Fibroblast of pulmonary artery (primary cell): ENCODE measurements at regions not wholly inside any gene's neighbourhood (a gene's known extent, or its start where the extent isn't known, plus 50 kb on each side); places are given as distances from the start of the nearest gene placed in this dataset.

Experiments used
- DNase-seq: peaks from one replicate; pipeline ENCODE4 v3.0.0-alpha.2; 2010; ENCODE audit warnings: low read depth
- H3K4me3 ChIP-seq: replicated peaks from 2 replicates; pipeline ENCODE4 v1.5.1; 2011; ENCODE audit warnings: low read depth, mild to moderate bottlenecking, control low read depth, low read length, moderate library complexity
- TF ChIP-seq, protein P1 (sequence below): IDR thresholded peaks from 2 replicates; pipeline ENCODE4 v1.5.1; 2011; ENCODE audit warnings: mild to moderate bottlenecking, control low read depth, low read length, inconsistent platforms; ENCODE audit errors: missing control alignments

DNA sequence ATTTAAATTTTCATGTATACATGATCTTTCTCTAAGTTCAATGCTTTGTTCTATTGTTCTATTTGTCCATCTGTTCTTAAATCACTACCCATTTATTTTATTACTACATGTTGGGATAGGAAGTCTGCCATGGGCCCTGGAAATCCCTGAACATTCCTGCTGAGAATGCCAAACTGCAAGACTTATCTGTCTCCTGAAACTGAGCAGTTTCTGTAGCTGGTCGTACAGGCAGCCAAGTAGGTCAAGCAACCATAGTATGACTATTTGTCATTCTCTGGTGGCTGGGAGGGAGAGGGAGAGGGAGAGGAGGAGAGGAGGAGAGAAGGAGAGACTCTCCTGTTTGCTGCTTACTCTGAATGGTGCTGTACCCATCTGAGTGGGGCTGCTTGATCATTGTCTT is 82.8 kb upstream of the SNX19 start:
- peak; percentile 65 for DNase-seq
- H3K4me3 ChIP-seq = no peak overlapping the region
- TF ChIP-seq, protein P1, sequence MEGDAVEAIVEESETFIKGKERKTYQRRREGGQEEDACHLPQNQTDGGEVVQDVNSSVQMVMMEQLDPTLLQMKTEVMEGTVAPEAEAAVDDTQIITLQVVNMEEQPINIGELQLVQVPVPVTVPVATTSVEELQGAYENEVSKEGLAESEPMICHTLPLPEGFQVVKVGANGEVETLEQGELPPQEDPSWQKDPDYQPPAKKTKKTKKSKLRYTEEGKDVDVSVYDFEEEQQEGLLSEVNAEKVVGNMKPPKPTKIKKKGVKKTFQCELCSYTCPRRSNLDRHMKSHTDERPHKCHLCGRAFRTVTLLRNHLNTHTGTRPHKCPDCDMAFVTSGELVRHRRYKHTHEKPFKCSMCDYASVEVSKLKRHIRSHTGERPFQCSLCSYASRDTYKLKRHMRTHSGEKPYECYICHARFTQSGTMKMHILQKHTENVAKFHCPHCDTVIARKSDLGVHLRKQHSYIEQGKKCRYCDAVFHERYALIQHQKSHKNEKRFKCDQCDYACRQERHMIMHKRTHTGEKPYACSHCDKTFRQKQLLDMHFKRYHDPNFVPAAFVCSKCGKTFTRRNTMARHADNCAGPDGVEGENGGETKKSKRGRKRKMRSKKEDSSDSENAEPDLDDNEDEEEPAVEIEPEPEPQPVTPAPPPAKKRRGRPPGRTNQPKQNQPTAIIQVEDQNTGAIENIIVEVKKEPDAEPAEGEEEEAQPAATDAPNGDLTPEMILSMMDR = no peak

DNA sequence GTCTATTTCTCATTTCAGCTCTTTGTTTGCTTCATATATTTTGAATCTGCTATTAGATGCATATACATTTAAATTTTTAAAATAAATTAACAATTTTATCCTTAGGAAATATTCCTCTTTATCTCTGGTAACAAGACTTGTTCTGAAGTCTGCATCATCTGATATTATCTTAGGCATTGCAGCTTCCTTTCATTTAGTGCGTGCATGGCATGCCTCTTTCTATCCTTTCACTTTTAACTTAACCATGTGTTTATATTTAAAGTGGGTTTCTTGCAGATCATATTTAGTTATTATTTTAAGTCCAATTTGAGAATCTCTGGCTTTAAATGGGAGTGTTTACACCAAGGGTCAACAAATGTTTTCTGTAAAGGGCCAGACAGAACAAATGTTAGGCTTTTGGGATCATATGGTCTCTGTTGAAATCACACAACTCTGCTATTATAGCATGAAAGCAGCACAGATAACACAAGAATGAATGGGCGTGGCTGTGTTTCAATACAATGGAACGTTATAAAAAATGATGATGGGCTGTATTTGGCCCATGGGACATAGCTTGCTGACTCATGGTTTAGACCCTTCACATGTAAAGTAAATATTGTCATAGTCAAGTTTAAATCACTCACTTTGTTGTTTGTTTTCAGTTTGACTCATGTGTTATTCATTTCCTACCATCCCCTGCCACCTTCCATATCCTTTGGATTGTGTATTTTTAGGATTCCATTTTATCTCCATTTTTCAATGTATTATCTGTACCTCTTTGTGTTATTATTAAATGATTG is 83.9 kb upstream of the SNX19 start:
- no peak overlapping the region for H3K4me3 ChIP-seq

DNA sequence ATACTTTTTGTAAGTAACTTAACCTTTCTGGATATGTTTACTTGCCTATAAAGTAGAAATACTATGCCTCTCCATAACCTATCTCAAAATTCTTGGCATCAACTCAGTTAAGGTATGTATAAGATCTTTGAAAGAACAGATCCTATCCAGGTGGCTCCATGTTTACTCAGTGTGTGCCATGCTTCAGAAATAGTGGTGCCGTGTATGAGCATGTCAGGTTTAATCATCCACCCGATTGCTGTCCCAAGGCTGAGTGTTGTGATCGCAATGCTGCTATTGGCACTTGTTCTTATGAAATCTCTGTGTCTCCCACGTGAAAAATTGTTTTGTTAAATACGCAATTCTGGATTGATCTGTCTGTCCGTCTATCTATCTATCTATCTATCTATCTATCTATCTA is 85.9 kb upstream of the SNX19 start:
- no peak for DNase-seq
- TF ChIP-seq, protein P1 = no peak
- H3K4me3 ChIP-seq = no peak overlapping the region

More for the DNA sequence above, 83.9 kb upstream of the SNX19 start:
- TF ChIP-seq, protein P1 = no peak
- DNase-seq = peak; percentile 94

DNA sequence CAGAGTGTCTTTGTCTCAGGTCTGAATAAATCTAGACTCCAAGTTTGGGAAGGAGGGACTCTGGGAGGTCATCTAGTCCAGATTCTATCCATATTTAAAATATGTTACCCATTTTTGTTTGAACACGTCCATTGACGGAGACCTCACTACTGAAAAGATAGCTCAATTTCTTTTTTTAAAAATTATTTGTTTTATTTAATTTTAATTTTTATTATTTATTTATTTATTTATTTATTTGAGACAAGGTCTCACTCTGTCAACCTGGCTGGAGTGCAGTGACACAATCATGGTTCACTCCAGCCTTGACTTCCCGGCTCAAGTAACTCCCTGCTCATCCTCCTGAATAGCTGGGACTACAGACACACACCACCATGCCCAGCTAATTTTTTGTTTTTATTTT is 89.5 kb upstream of the SNX19 start:
- DNase-seq = no peak
- TF ChIP-seq, protein P1 = no peak
- H3K4me3 ChIP-seq = no peak overlapping the region

DNA sequence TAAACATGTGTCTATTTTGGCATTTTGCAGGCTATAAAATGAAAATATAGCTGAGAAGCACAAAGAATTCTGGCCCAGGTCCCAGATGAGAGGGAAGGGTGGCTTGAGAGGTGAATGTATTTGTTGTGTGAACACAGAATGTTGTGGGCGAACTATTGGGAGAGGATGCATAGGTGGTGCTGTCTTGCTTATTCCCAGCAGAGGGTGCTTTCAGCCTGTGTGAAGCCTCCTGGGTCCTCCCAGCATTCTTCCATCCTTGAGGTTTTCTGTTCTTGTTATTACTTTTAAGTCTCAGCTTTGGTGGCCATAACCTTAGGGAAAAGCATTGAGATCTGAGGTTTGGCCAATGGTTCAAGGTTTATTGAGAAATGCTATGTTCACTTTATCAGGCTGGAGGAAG is 108.7 kb upstream of the SNX19 start:
- DNase-seq = peak; percentile 63

DNA sequence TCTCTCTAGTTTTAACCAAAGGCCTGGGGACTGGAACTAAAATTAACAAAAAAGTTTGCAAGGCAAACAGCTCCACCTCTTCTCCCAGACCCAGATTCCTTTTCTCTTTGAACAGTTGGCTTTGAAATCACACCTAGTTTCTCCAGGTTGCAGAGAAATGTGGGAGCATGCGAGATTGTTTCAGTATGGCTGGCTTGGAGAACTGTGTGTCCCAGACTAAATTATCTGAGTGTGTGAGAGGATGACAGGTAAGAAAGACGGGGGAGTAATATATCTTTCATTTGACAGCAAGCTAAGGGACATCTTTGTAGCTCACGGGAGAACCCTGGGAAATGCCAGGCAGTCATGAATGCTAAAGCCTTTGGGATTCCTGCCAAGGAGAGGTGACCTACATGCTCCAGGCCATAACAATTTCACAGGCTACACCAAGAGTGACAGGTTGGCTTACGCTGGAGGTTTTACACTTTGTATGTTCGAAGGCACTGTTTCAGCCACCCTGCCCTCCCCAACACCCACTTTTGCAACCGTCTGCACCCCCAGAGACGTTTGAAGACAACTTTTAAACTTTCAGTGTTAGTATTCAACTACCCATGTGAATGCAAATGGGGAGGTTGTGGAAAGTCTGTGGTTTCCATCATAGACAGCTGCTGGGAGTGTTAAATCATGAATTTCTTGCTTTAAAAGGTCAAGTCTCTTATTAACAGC is 109.3 kb upstream of the SNX19 start:
- DNase-seq = no peak
- TF ChIP-seq, protein P1 = no peak
- no peak overlapping the region for H3K4me3 ChIP-seq

More for the DNA sequence above, 108.7 kb upstream of the SNX19 start:
- H3K4me3 ChIP-seq = no peak overlapping the region
- TF ChIP-seq, protein P1 = peak; percentile 74
